H9 (cell line): ENCODE measurements at regions not wholly inside any gene's neighbourhood (a gene's known extent, or its start where the extent isn't known, plus 50 kb on each side); places are given as distances from the start of the nearest gene placed in this dataset.

Experiments used
- DNase-seq: peaks from one replicate; pipeline ENCODE4 v3.0.0-alpha.2; 2017
- H2AFZ ChIP-seq: one replicate; pipeline ENCODE4 v1.6.1; 2013; ENCODE audit warnings: mild to moderate bottlenecking, low read length, control low read depth, moderate library complexity
- H2AK5ac ChIP-seq: 2 replicates; pipeline ENCODE4 v1.6.1; 2013; ENCODE audit warnings: low read length, control low read depth, mixed read lengths; ENCODE audit not compliant: insufficient read length
- H2BK120ac ChIP-seq: one replicate; pipeline ENCODE4 v1.6.1; 2013; ENCODE audit warnings: low read depth, mild to moderate bottlenecking, low read length, control low read depth, inconsistent platforms; ENCODE audit not compliant: poor library complexity, severe bottlenecking
- H2BK12ac ChIP-seq: 2 replicates; pipeline ENCODE4 v1.6.1; 2013; ENCODE audit warnings: low read length, control low read depth, mixed read lengths, low read depth; ENCODE audit not compliant: insufficient read length
- H2BK15ac ChIP-seq: 2 replicates; pipeline ENCODE4 v1.6.1; 2013; ENCODE audit warnings: low read depth, low read length, control low read depth
- H2BK20ac ChIP-seq: one replicate; pipeline ENCODE4 v1.6.1; 2013; ENCODE audit warnings: low read depth, mild to moderate bottlenecking, low read length, control low read depth, inconsistent platforms; ENCODE audit not compliant: poor library complexity, severe bottlenecking
- H2BK5ac ChIP-seq: 2 replicates; pipeline ENCODE4 v1.6.1; 2013; ENCODE audit warnings: low read length, control low read depth, mixed read lengths; ENCODE audit not compliant: insufficient read length
- H3K14ac ChIP-seq: 2 replicates; pipeline ENCODE4 v1.6.1; 2013; ENCODE audit warnings: low read length, control low read depth; ENCODE audit not compliant: insufficient read depth
- H3K18ac ChIP-seq: 2 replicates; pipeline ENCODE4 v1.6.1; 2013; ENCODE audit warnings: low read depth, mild to moderate bottlenecking, mixed read lengths, low read length, control low read depth; ENCODE audit not compliant: insufficient read length
- H3K23ac ChIP-seq: 2 replicates; pipeline ENCODE4 v1.6.1; 2013; ENCODE audit warnings: low read length, control low read depth, mixed read lengths, low read depth; ENCODE audit not compliant: insufficient read length
- H3K23me2 ChIP-seq: 2 replicates; pipeline ENCODE4 v1.6.1; 2013; ENCODE audit warnings: low read depth, mild to moderate bottlenecking, mixed read lengths, low read length, control low read depth; ENCODE audit not compliant: insufficient read length, poor library complexity, severe bottlenecking
- H3K27ac ChIP-seq: 2 replicates; pipeline ENCODE4 v1.5.1; 2013; ENCODE audit warnings: low read length, control low read depth, mixed read lengths, low read depth; ENCODE audit not compliant: insufficient read length
- H3K27me3 ChIP-seq: 2 replicates; pipeline ENCODE4 v1.6.1; 2013; ENCODE audit warnings: low read length, control low read depth, inconsistent platforms; ENCODE audit not compliant: insufficient read depth
- H3K4ac ChIP-seq: 2 replicates; pipeline ENCODE4 v1.6.1; 2013; ENCODE audit warnings: low read depth, mild to moderate bottlenecking, control low read depth, inconsistent platforms, low read length, moderate library complexity
- H3K4me1 ChIP-seq: 2 replicates; pipeline ENCODE4 v1.6.1; 2013; ENCODE audit warnings: low read length, control low read depth, inconsistent platforms; ENCODE audit not compliant: insufficient read depth
- H3K4me2 ChIP-seq: 2 replicates; pipeline ENCODE4 v1.6.1; 2013; ENCODE audit warnings: low read length, control low read depth, mixed read lengths; ENCODE audit not compliant: insufficient read length, insufficient read depth
- H3K56ac ChIP-seq: 2 replicates; pipeline ENCODE4 v1.6.1; 2013; ENCODE audit warnings: low read depth, mild to moderate bottlenecking, mixed read lengths, low read length, control low read depth; ENCODE audit not compliant: insufficient read length
- H3K79me1 ChIP-seq: 2 replicates; pipeline ENCODE4 v1.6.1; 2013; ENCODE audit warnings: low read depth, mild to moderate bottlenecking, moderate library complexity, low read length, control low read depth, inconsistent platforms; ENCODE audit not compliant: insufficient read depth, poor library complexity, severe bottlenecking
- H3K79me2 ChIP-seq: 2 replicates; pipeline ENCODE4 v1.6.1; 2013; ENCODE audit warnings: low read length, control low read depth, inconsistent platforms; ENCODE audit not compliant: insufficient read depth
- H3K9ac ChIP-seq: 2 replicates; pipeline ENCODE4 v1.6.1; 2013; ENCODE audit warnings: low read length, control low read depth, mixed read lengths; ENCODE audit not compliant: insufficient read length; ENCODE audit errors: extremely low read depth
- H3K9me3 ChIP-seq: one replicate; pipeline ENCODE4 v1.6.1; 2013; ENCODE audit warnings: low read depth, low read length, inconsistent platforms; ENCODE audit not compliant: control insufficient read depth
- H3T11ph ChIP-seq: one replicate; pipeline ENCODE4 v1.6.1; 2013; ENCODE audit warnings: mild to moderate bottlenecking, low read length, control low read depth, inconsistent platforms
- H4K20me1 ChIP-seq: one replicate; pipeline ENCODE4 v1.6.1; 2013; ENCODE audit not compliant: control insufficient read depth, insufficient read length, insufficient read depth
- H4K5ac ChIP-seq: 2 replicates; pipeline ENCODE4 v1.6.1; 2013; ENCODE audit warnings: low read depth, mild to moderate bottlenecking, mixed read lengths, low read length, control low read depth; ENCODE audit not compliant: insufficient read length
- H4K8ac ChIP-seq: replicated peaks from 2 replicates; pipeline ENCODE4 v1.6.1; 2013; ENCODE audit warnings: low read length, control low read depth, mixed read lengths, low read depth; ENCODE audit not compliant: insufficient read length
- H4K91ac ChIP-seq: 2 replicates; pipeline ENCODE4 v1.6.1; 2013; ENCODE audit warnings: low read depth, mild to moderate bottlenecking, moderate library complexity, mixed read lengths, low read length, control low read depth; ENCODE audit not compliant: insufficient read length
- H3K27ac Mint-ChIP-seq, 3 experiments: 2 replicates in 2 of 3; 3 replicates in 1 of 3; pipeline ENCODE4 v1.8.0; 2020 to 2021; ENCODE audit warnings: mixed read lengths in 3 of 3, mild to moderate bottlenecking in 1 of 3, moderate library complexity in 1 of 3
- H3K27me3 Mint-ChIP-seq: 2 replicates; pipeline ENCODE4 v1.8.0; 2021; ENCODE audit warnings: low read depth, mild to moderate bottlenecking, moderate library complexity, mixed read lengths
- H3K36me3 Mint-ChIP-seq, 3 experiments: 2 replicates in 2 of 3; 3 replicates in 1 of 3; pipeline ENCODE4 v1.8.0; 2020 to 2021; ENCODE audit warnings: low read depth in 3 of 3, mixed read lengths in 3 of 3; ENCODE audit not compliant: insufficient read depth in 1 of 3
- H3K4me1 Mint-ChIP-seq, 2 experiments: 2 replicates each; pipeline ENCODE4 v1.8.0; 2020; ENCODE audit warnings: mixed read lengths in 2 of 2
- H3K4me3 Mint-ChIP-seq, 2 experiments: 2 replicates in 1 of 2; 3 replicates in 1 of 2; pipeline ENCODE4 v1.8.0; 2020 to 2021; ENCODE audit warnings: mild to moderate bottlenecking in 2 of 2, mixed read lengths in 2 of 2, moderate library complexity in 1 of 2
- H3K9me3 Mint-ChIP-seq, 2 experiments: 2 replicates in 1 of 2; 3 replicates in 1 of 2; pipeline ENCODE4 v1.8.0; 2020; ENCODE audit warnings: mild to moderate bottlenecking in 2 of 2, mixed read lengths in 2 of 2, moderate library complexity in 1 of 2
- CTCF ChIP-seq: fragments of 200-600 bp; sonication (generic); conservative IDR thresholded peaks from 3 replicates; pipeline ENCODE4 v1.8.0; 2021; ENCODE audit warnings: antibody characterized with exemption, mild to moderate bottlenecking
- WGBS: extraction: QIAGEN DNeasy Blood & Tissue Kit; methylation state at CpG from one replicate; pipeline ENCODE4 v1.1.7; 2013; ENCODE audit warnings: missing lambda C conversion rate, low lambda C conversion rate, mixed read lengths; ENCODE audit not compliant: insufficient read length; ENCODE audit errors: extremely low coverage; 5-methylcytosine and 5-hydroxymethylcytosine counted together

GRCh38 chr5:36521219-36521618, 85.2 kb upstream of the SLC1A3 start:
- Mint-ChIP-seq H3K27me3 (no peaks in the 10 kb centered on the region), H3K9me3 (peaks cover 0 to 3% of the 10 kb centered on the region in 2 experiments; a peak in 2 of 5 replicates), H3K4me3 (no peak overlapping the region), H3K36me3 (no peaks in the 10 kb centered on the region), H3K4me1 (peaks cover 10% of the 10 kb centered on the region in 2 experiments), H3K27ac (peak overlapping the region in 1 of 3 experiments; percentile 1; a peak in 1 of 7 replicates)
- Histone ChIP-seq H3K27ac (no peak overlapping the region), H2AFZ (no peak overlapping the region), H2BK15ac (no peak overlapping the region), H3K56ac (no peak overlapping the region), H2BK12ac (no peak overlapping the region), H3K4me2 (no peak overlapping the region), H3K23me2 (no peaks in the 10 kb centered on the region), H3K9me3 (no peaks in the 10 kb centered on the region), H4K8ac (no peak overlapping the region), H2AK5ac (no peak overlapping the region), H3T11ph (no peak overlapping the region), H3K4ac (no peak overlapping the region), H4K20me1 (no peaks in the 10 kb centered on the region), H3K23ac (no peak overlapping the region), H2BK5ac (no peak overlapping the region), H4K5ac (peak overlapping the region; percentile 70), H3K27me3 (no peaks in the 10 kb centered on the region), H3K79me2 (no peaks in the 10 kb centered on the region), H2BK120ac (no peak overlapping the region), H3K9ac (no peak overlapping the region), H3K4me1 (no peaks in the 10 kb centered on the region), H3K18ac (peak overlapping the region; percentile 30), H2BK20ac (no peak overlapping the region), H3K79me1 (no peaks in the 10 kb centered on the region), H4K91ac (no peak overlapping the region), H3K14ac (no peak overlapping the region; the same call in 1 of the 2 replicates)
- WGBS = no CpG with 5 or more reads among the region's 1 CpG
- TF ChIP-seq CTCF = no peak
- no peak for DNase-seq
